Osteocyte (in vitro differentiated cells): ENCODE measurements at regions not wholly inside any gene's neighbourhood (a gene's known extent, or its start where the extent isn't known, plus 50 kb on each side); places are given as distances from the start of the nearest gene placed in this dataset.

ENCODE experiments used
- DNase-seq: peaks from one replicate; pipeline ENCODE4 v3.0.0; 2021; ENCODE audit warnings: mixed read lengths; ENCODE audit not compliant: unreplicated experiment; ENCODE audit errors: extremely low spot score
- H3K27ac Mint-ChIP-seq: one replicate; pipeline ENCODE4 v1.8.0; 2021; ENCODE audit warnings: mild to moderate bottlenecking, mixed read lengths; ENCODE audit not compliant: unreplicated experiment
- H3K27me3 Mint-ChIP-seq: one replicate; pipeline ENCODE4 v1.8.0; 2021; ENCODE audit warnings: mixed read lengths; ENCODE audit not compliant: unreplicated experiment
- H3K36me3 Mint-ChIP-seq: one replicate; pipeline ENCODE4 v1.8.0; 2021; ENCODE audit warnings: mixed read lengths; ENCODE audit not compliant: unreplicated experiment
- H3K4me1 Mint-ChIP-seq: one replicate; pipeline ENCODE4 v1.8.0; 2021; ENCODE audit warnings: mixed read lengths; ENCODE audit not compliant: unreplicated experiment
- H3K4me3 Mint-ChIP-seq: one replicate; pipeline ENCODE4 v1.8.0; 2021; ENCODE audit warnings: mild to moderate bottlenecking, moderate library complexity, mixed read lengths; ENCODE audit not compliant: unreplicated experiment
- H3K9me3 Mint-ChIP-seq: one replicate; pipeline ENCODE4 v1.8.0; 2021; ENCODE audit warnings: mixed read lengths; ENCODE audit not compliant: unreplicated experiment
- CTCF ChIP-seq: fragments of 200-600 bp; sonication (generic); IDR thresholded peaks from 2 replicates; pipeline ENCODE4 v1.5.0; 2021; ENCODE audit warnings: antibody characterized with exemption, mild to moderate bottlenecking, moderate library complexity

- DNase-seq: no peak
- Mint-ChIP-seq H3K9me3 (no peaks in the 10 kb centered on the region), H3K4me3 (no peak overlapping the region), H3K36me3 (no peaks in the 10 kb centered on the region), H3K27ac (no peak overlapping the region), H3K27me3 (peaks cover 10% of the 10 kb centered on the region), H3K4me1 (no peaks in the 10 kb centered on the region)
- TF ChIP-seq CTCF: no peak
These were observed 254.3 kb downstream of the TLE3 start for GRCh38 chr15:69843276-69843899.

GRCh38 chr15:69843900-69844304 lies 253.8 kb downstream of the TLE3 start:
- no peak for TF ChIP-seq CTCF
- no peaks in the 10 kb centered on the region for H3K9me3 Mint-ChIP-seq
- no peaks in the 10 kb centered on the region for H3K4me1 Mint-ChIP-seq
- H3K27ac Mint-ChIP-seq: no peak overlapping the region
- no peaks in the 10 kb centered on the region for H3K36me3 Mint-ChIP-seq
- peaks cover 10% of the 10 kb centered on the region for H3K27me3 Mint-ChIP-seq
- no peak overlapping the region for H3K4me3 Mint-ChIP-seq
- no peak for DNase-seq

DNA sequence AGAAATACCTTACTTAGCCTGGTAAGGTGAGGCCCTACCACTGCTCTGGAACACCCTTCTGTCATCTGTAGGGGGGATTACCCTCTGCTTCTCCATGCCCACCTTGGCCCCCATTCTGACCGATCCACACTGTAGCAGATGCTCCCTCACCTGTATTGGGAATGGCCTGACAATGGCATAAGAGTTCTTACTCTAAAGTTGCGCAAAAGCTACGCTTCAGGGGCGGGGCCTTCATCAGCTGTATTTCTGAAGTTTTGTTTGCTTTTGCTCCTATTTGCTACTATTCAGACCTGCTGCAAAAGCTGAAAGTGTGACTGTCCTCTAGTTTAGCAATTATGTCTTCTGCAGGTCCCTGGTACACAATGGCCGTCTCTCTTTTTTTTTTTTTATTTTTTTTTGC lies 252.6 kb downstream of the TLE3 start:
- no peaks in the 10 kb centered on the region for H3K4me1 Mint-ChIP-seq
- no peaks in the 10 kb centered on the region for H3K9me3 Mint-ChIP-seq
- no peak overlapping the region for H3K4me3 Mint-ChIP-seq
- TF ChIP-seq CTCF: no peak
- no peak overlapping the region for H3K27ac Mint-ChIP-seq
- H3K36me3 Mint-ChIP-seq: no peaks in the 10 kb centered on the region
- no peak for DNase-seq
- H3K27me3 Mint-ChIP-seq: peaks cover 10% of the 10 kb centered on the region

GRCh38 chr15:69847625-69848024 lies 250.1 kb downstream of the TLE3 start:
- no peak for DNase-seq
- peaks cover 10% of the 10 kb centered on the region for H3K4me1 Mint-ChIP-seq
- H3K27ac Mint-ChIP-seq: no peak overlapping the region
- no peaks in the 10 kb centered on the region for H3K9me3 Mint-ChIP-seq
- no peaks in the 10 kb centered on the region for H3K36me3 Mint-ChIP-seq
- H3K4me3 Mint-ChIP-seq: no peak overlapping the region
- no peak for TF ChIP-seq CTCF
- peaks cover 10% of the 10 kb centered on the region for H3K27me3 Mint-ChIP-seq

- TF ChIP-seq CTCF: no peak
- Mint-ChIP-seq H3K9me3 (no peaks in the 10 kb centered on the region), H3K36me3 (no peaks in the 10 kb centered on the region), H3K27ac (no peak overlapping the region), H3K27me3 (peaks cover 8% of the 10 kb centered on the region), H3K4me1 (peaks cover 15% of the 10 kb centered on the region), H3K4me3 (no peak overlapping the region)
- DNase-seq: no peak
These were observed 249.6 kb downstream of the TLE3 start for GRCh38 chr15:69848096-69848495.
